GM12801 (cell line): ENCODE measurements at regions not wholly inside any gene's neighbourhood (a gene's known extent, or its start where the extent isn't known, plus 50 kb on each side); places are given as distances from the start of the nearest gene placed in this dataset.

Source experiments
- CTCF ChIP-seq: IDR thresholded peaks from one replicate; pipeline ENCODE4 v1.5.1; 2011; ENCODE audit warnings: control low read depth; ENCODE audit not compliant: insufficient read length; ENCODE audit errors: extremely low read depth

- no peak for TF ChIP-seq CTCF
These were observed 2295.1 kb upstream of the WWC1 start for GRCh38 chr5:165996201-165996875.

GRCh38 chr5:165999693-166000320 lies 2291.6 kb upstream of the WWC1 start:
- no peak for TF ChIP-seq CTCF

- no peak for TF ChIP-seq CTCF
These were observed 2287.4 kb upstream of the WWC1 start for GRCh38 chr5:166004006-166004405.

GRCh38 chr5:166013415-166013814 lies 2278.0 kb upstream of the WWC1 start:
- TF ChIP-seq CTCF = no peak

GRCh38 chr5:166014256-166014655 lies 2277.2 kb upstream of the WWC1 start:
- no peak for TF ChIP-seq CTCF

- no peak for TF ChIP-seq CTCF
These were observed 2272.7 kb upstream of the WWC1 start for GRCh38 chr5:166018716-166019115.

GRCh38 chr5:166022065-166022464 lies 2269.4 kb upstream of the WWC1 start:
- TF ChIP-seq CTCF = no peak
